Hypothalamus (tissue), 51 donors: ENCODE measurements at regions not wholly inside any gene's neighbourhood (a gene's known extent, or its start where the extent isn't known, plus 50 kb on each side); places are given as distances from the start of the nearest gene placed in this dataset.
A peak's percentile ranks its signal among the peaks of the same experiment; 100 is the strongest.
"Not testable (repeated sequence)": the region's sequence is repeated elsewhere in the genome, so short reads cannot be mapped to it uniquely, and the experiment has no call there.

Source experiments
- DNase-seq, 51 donors: peaks; one replicate each; lab custom pipeline; 2025; lab: John Stamatoyannopoulos, UW

DNA sequence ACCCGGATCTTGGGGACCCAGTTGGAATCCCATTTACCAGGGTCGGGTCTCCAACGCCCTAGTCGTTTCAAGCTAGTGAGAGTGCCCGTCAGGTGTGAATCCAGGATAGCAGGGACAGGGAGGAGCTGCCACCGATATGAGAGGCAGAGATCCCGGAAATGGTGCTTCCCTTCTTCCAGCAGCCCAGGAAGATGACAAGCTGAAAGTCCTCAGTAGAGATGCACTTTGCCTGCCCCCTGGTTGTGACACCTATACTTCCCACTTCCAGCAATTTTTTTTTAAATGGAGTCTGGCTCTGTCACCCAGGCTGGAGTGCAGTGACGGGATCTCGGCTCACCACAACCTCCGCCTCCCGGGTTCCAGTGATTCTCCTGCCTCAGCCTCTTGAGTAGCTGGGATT is 503.0 kb downstream of the NTRK3 start:
- no peak for DNase-seq

GRCh38 chr15:87752250-87752951 is 504.1 kb downstream of the NTRK3 start:
- peak in 1 of 51 donors; percentile 1 for DNase-seq

DNA sequence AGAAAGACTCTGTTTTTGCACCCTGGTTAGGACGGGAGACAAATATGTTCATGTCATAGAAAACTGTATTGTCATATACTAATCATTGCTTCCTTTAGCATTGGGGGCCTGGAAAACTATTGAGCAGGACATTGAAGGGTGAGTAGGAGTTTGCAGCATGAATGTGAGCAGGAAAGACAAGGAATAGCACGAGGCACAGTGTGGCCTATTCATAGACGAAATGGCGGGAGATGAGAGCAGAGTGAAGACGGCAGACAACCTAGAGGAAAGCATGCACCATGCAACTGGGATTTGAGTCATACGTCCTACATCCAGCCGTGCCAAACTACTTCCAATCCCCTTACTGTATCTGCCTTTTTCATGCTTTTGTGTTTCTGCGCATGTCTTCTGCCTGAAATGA is 508.1 kb downstream of the NTRK3 start:
- DNase-seq, result no peak

DNA sequence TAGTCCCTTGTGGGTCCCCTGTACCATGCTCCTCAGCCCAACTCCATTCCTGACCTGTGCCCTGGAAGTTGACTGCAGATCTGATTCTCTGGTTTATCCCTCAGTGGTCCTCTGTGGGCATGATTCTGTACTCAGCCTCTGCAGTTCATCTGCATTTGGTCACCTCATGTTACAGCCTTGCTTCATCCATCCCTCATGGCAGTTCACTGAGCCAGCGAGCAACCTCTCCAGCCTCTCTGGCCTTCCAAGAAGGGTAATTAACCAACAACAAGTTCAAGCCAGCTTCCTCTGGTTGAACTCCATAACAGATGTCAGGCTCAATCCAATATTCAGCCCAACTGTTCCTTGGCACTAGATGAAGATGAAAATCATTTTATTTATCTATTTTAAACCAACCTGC is 509.5 kb downstream of the NTRK3 start:
- no peak for DNase-seq

- DNase-seq, result no peak
These were observed 510.2 kb downstream of the NTRK3 start for GRCh38 chr15:87746333-87746732.

- no peak for DNase-seq
These were observed 511.7 kb downstream of the NTRK3 start for GRCh38 chr15:87744815-87745214.

GRCh38 chr15:87743562-87743961 is 513.0 kb downstream of the NTRK3 start:
- DNase-seq, result no peak

DNA sequence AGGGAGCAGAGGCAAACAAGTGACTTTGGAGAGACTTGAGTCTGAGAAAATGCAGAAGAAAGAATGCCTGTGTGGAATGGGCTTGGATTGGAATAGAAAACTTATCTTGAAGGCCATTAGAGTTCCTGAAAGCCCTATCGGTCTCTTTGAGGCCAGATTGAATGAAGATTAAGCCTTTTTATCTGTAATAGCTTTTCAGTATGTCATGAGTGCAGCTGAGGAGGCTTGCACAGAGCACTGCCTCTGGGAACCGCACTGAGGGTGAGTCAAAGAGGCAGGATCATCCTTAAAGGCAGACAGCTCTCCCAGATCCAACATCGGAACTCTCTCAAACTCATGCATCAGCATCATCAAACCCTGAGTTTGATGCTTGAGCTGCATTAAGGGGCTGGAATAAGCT is 515.2 kb downstream of the NTRK3 start:
- DNase-seq, result no peak

DNA sequence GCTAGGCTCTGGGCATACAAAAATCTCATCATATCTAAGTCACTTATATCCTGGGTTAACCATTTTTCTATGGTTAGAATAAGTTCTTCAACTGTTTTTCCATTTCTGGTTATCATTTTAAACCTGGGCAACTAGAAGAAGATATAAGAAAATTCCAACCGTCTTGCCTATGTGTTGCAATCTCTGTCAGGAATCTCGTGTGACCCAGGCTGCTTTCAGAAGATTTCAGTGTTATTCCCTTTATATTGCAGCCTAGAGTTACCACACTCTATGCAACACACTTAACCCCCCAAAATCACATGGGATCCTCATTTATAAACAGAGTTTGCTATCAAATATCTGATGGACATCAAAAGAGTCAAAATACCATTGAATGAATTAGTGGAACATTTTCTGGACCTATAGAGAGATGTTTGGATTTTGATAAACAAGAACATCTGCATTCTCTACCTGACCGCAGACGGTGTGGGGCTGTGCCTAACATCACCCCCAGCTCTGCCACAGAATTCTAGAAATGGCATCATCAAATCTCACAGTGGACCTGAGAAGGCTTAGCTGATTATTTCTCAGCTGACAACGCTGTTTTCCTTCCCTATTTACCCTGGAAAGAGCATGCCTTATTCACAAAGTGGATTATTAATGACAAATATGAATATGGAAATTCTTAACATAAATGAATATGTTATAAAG is 515.7 kb downstream of the NTRK3 start:
- no peak for DNase-seq

GRCh38 chr15:87739866-87740265 is 516.7 kb downstream of the NTRK3 start:
- no peak for DNase-seq

DNA sequence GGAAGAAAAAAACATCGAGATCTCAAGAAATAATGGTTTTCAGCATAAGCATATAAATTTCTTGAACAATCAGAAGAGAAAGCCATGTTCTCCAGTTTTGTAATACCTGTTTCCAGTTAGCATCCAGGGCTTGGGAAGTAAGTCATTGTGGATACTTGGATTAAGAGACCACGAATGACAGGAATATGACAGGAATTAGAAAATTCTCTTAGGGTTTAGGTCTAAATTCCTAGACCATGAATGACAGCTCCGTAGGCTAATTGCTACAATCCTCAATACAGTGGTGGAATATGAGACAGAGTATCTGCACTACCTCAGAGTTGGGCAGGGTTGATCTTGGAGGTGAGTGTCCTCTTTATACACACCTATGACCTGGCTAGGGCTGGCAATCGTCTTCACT is 517.5 kb downstream of the NTRK3 start:
- DNase-seq, result no peak

DNA sequence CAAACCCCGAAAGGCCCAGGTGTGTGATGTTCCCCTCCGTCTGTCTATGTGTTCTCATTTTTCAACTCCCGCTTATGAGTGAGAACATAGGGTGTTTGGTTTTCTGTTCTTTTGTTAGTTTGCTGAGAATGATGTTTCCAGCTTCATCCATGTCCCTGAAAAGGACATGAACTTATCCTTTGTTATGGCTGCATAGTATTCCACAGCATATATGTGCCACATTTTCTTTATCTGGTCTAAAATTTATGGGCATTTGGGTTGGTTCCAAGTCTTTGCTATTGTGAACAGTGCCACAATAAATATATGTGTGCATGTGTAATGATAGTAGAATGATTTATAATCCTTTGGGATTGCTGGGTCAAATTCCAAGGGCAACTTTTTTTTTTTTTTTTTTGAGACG is 519.1 kb downstream of the NTRK3 start:
- DNase-seq, result not testable (repeated sequence)

DNA sequence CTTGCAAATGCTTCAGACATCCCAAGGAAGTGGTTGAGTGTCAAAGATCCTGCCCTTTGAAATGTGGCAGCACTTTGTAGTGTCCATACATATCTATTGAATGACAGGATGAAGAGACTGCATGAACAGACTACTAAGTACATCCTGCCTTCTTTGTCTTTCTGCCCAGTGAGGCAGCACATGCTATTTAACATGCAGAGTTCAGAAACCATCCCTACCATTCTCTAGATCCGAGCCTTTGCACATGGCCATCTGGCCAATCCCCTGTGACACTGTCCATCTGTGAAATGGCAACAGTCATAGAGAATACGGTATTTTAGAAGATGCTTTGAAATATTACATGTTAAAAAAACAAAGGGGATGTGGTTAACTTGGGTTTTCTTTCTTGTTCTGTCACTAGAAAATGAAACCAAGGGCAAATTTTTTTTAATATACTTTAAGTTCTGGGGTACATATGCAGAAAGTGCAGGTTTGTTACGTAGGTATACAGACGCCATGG is 519.6 kb downstream of the NTRK3 start:
- no peak for DNase-seq

DNA sequence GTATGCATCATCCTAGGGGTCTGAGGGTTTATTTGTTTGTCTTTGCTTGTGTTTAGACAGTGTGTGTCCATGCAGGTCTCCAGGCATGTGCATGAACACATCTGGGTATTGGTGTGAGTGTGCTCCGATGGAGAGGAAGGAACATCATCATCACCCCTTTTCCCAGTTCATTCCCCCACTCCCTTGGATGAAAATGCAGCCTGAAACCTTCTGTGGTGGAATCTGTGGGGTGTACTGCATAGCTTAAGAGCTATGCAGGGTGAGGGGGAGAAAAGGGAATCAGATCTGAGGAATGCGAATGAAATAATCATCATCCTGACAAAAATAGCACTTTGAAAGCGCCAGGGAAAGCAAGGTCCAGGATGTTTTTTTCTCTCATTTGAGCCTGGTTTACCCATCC is 520.1 kb downstream of the NTRK3 start:
- DNase-seq, result no peak

DNA sequence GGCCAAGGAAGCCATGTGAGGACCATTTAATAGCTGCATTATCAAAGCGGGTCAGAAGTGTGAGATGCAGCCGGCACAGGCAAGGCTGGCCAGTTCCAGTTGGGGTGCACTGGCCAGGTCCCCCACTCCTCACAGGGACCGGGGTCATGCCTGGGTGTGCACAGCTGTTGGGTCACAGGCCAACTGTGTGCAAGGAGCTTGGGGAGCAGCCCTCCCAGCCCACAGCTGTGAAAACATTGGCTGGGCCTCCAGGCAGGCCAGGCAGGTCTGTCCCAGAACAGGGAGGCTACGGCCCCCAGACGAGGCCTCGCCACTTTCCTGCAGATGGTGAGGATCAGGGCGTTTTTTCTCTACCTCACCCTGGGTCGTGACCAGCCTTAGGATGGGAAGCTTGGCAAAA is 521.0 kb downstream of the NTRK3 start:
- DNase-seq, result no peak

DNA sequence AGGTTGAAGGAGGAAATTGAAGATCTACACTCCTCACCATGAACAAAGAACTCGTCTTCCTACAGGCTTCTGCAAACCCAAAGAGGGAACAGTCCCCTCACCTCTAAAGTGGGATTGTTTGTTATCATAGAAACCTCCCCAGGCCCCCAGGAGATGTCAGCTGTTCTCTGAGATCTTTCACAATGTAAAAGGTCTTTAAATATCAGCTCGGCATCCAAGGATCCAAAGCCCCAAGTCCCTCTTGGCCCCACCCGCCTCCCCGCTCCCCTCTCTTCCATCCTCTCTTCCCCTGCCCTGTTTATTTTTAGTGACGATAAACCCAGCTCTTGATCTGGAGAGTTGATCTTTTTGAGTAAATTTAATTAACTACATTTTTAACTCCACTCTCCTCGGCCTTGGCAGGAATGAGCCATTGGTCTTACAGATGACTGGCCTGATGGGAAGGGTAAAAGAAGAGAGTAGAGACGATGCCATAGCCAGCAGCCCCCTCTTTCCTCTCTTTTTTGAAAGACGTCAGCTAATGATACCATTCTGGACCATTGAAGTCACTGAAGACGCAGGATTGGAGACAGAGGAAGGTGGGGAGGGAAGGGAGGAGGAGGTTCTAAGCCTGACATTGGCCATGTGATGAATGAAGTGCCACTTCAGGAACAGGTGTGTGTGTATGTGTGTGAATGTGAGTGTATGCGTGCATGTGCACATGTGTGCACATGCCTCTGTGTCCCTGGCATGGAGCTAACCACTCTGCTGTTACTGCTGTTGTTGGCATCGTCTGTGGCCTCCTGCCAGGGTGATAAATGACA is 521.8 kb downstream of the NTRK3 start:
- no peak for DNase-seq

DNA sequence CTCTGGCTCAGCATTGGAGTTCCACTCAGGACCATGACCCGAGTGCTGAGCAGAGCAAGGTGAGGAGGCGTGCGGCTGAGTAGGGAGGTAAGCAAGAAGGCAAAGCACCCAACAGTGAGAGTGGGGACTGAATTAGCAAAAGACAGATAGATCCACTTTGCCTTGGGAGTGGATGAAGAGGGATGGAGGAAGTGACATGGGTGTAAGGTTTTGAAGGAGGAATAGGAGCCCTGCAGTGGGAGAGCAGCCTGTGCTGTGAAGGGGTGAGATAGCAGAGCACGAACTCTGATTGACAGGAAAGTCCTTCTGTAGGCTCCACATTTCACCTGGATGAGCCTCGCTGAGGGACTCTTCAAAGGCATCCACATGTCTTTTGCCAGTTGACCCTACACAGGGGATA is 522.6 kb downstream of the NTRK3 start:
- DNase-seq, result no peak

GRCh38 chr15:87733541-87733941 is 523.0 kb downstream of the NTRK3 start:
- no peak for DNase-seq

- no peak for DNase-seq
These were observed 523.6 kb downstream of the NTRK3 start for GRCh38 chr15:87732976-87733375.

DNA sequence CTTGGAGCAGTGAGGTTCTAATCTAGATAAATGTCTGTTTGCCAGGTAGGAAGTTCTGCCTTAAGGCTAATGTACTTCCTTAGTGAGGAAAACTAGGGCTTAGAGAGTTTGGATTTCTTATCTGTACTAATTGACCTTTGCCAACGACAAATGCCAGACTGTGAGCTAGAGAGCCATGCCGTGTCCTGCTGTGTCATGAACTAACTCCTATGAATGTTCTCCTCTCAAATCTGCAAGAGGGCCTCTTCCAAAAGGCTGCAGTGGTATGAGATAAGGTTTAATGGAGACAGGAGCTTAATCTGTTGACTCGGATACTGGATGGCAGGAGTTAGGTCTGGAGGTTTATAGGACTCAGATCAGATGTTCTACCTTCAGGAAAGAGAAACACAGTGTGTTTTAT is 524.9 kb downstream of the NTRK3 start:
- DNase-seq, result no peak

- DNase-seq, result no peak
These were observed 525.8 kb downstream of the NTRK3 start for GRCh38 chr15:87730706-87731105.

- no peak for DNase-seq
These were observed 527.5 kb downstream of the NTRK3 start for GRCh38 chr15:87728998-87729397.
